ENCODE measurements at regions not wholly inside any gene's neighbourhood (a gene's known extent, or its start where the extent isn't known, plus 50 kb on each side); places are given as distances from the start of the nearest gene placed in this dataset.

- no peak for DNase-seq (ENCODE audit: low spot score)
Observed at GRCh38 chr6:14365393-14365792, 247.8 kb downstream of the CD83 start.

- no peak for DNase-seq (ENCODE audit: low spot score)
Observed at GRCh38 chr6:14366315-14366714, 248.7 kb downstream of the CD83 start.

GRCh38 chr6:14366872-14367271 is 249.3 kb downstream of the CD83 start:
- no peak for DNase-seq (ENCODE audit: low spot score)

DNA sequence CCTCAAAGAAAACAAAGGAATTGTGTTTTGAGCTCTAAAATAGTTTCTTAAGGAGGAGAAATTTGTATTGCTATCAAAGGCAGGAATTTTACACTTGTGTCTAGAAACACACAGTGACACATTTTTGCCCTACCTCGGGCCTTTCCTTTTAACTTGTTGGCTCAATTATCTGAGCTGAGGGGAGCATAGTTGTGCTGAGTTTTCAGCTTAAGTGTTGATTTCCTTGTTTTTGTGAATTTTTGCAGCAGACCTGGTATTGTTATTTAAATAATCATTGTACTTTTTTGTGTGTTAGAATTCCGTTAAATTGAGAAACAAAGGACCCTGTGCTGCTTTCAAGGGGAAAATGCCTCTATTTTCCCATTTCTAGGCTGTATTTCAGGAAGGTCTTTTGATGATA is 249.7 kb downstream of the CD83 start:
- DNase-seq (ENCODE audit: low spot score) = no peak

DNA sequence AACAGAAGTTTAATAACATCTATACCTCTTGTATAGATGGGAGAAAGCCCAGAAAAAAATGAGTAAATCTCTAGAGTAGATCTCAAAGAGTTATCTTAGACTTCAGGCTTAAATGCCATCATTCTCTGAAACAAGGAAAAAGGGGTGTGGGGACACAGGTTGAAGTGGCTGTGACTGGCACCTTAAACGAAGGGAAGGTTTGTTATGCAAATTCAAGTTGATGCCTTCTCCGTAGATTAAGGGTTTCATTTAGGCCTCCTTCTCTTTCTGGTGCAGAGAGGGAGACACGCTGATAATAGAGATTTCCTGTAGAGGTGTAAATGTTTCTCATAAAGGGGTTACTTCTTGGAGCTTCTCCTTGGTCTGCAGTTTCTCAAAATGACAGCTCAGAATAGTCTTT is 252.1 kb downstream of the CD83 start:
- DNase-seq (ENCODE audit: low spot score) = no peak

GRCh38 chr6:14371530-14371929 is 254.0 kb downstream of the CD83 start:
- DNase-seq (ENCODE audit: low spot score) = no peak

DNA sequence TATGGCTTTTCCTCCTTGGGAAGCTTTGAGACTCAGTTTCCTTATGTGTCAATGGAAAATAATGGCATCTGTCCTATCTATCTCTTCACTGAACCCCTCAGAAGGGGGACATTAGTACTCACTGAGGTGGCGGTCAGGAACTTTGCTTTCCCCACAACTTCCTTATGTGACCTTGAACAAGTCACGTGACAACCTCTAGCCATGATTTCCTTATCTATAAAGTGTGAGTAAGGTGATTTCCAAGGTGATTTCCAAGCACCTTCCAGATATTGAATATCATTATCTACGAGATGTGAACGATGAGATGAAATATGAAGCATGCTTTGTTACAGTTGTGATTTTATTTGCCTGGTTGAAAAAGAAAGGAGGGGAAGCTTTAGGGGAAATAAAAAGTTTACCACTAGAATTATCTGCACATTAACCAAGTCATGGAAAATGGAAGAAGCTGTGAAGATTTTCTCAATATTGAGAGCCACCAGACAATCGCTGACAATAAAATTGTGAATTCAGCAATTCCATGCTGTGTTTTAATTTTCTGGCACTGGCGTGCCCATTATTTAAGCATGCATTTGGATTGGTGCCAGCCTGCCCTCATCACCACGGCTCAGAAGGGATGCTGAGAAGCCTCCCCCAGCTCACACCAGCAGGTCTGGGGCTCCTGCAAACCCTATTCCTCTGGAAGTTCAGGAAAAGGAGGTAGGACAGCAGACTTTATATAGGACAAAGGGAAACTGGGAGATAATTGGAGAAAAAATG is 255.3 kb downstream of the CD83 start:
- DNase-seq (ENCODE audit: low spot score) = no peak

DNA sequence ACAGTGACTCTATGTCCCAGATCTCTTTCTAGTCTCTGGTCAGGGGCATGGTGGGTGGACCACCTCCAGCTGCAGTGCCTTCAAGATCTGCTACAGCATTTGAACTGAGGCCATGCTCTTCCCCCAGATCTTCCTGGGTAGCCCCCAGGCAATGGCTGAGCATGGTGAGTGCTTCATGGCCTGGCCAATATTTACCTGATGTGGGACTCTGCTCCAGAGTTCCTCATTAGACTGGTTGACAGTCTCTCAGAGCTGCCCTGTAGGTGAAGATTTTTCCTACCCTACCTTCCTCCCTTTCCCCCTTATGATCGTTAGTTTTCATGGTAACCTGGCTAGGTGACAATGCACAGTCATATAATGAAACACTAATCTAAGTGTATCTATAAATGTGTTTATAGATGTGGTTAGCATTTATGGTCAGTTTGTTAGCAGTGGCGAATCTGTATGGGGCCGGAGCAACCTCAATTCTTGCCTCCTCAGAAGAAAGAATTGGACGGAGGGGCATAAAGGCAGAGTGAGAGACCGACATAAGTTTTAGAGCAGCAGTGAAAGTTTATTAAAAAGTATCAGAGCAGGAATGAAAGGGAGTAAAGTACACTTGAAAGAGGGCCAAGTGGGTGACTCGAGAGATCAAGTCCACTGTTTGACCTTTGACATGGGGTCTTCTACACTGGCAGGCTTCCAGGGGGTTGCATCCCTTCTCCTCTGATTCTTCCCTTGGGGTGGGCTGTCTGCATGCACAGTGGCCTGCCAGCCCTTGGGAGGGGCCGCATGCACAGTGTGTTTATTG is 256.3 kb downstream of the CD83 start:
- no peak for DNase-seq (ENCODE audit: low spot score)

DNA sequence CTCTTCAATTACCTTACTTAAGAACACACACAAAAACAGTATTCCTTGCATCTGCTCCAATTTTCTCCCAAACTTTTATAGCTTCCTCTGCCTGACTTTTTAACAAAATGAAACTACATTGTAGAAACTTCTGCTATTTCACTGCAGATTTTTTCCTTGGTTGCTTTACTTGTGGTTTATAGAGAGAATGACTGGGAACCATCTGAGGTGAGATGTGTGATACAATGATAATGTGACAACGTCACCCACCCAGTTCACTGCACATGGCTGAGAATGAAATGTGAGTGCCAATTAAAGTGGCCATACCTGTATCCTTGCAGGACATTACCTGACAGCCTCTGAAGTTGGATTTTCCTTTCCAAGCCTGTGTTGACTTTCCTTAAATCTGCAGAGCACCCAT is 258.4 kb downstream of the CD83 start:
- no peak for DNase-seq (ENCODE audit: low spot score)

- DNase-seq (ENCODE audit: low spot score) = no peak
Observed at GRCh38 chr6:14379568-14379967, 262.0 kb downstream of the CD83 start.

DNA sequence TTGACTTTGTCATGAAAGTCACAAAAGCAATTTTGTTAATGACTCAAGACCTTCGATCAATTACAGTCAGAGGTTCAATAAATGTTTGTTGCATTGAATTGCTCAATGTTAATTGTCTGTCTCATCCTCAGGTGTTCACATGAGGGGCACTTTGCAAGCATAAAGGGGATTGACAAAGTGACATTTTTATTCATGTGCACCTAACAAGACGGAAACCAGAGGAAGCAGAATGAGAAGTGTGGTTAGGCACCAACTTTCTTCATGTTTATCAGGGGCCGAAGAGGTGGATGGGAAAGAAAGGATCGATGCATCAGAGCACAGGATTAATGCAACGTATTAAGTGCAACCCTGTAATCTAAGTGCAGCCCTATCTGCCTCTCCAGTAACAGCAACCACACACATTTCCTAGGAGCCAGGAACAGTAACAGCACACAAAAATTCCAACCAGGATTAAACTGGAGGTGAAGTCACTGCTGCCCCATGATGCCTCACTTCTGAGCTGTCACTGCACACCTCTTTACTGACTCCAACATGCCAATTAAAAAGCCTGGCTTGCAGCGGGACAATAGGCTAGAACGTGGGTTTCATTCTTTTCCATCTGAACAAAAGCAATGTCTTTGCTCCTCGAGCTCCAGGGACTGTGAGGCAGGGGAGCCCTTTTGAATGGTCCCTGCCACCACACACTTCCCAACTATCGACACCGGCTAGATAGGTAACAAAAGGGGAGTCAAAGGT is 262.7 kb downstream of the CD83 start:
- DNase-seq (ENCODE audit: low spot score) = no peak

DNA sequence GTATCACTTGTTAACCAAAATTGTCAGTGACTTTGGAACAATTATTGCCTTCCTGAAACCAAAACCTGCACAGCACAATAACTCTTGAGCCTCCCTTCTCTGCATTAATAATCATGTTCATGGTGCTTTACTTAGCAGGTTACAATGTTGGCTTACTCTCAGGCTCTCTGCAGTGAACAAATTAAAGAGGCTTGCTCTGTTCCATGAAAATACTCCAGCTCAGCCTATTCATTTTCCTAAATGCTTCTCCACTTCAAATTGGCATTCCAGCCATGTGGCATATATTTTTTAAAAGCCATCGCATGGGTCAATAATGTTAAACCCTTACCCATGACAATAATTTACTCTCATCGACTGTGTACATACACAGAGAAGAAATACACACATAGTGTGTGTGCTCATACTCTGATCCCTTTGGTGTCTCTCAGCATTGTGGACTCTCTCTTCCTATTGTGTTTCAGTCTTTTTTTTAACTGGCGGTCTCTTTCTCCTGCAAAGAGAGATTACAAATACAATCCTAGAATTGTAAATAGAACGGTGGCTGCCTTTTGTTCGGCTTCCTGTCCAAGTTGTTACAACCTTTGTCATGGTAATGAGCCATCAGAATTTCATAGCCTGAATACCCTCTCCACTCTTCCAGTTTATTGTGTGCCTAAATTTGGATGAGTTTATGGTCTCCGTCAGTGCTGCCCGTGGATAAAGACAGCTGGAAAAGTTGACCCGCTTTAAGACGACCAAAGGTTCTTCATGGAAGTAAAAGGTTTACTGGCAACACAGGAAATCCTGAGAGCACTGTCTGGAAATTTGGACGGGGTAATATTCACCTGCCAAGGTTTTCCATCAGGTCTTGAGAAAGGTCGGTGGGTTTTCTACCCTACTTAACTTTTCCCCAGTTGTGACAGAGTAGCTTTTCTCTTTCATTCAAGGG is 263.6 kb downstream of the CD83 start:
- DNase-seq (ENCODE audit: low spot score) = no peak

GRCh38 chr6:14381829-14382677 is 264.5 kb downstream of the CD83 start:
- DNase-seq (ENCODE audit: low spot score) = no peak

- DNase-seq (ENCODE audit: low spot score) = no peak
Observed at GRCh38 chr6:14382678-14383236, 265.2 kb downstream of the CD83 start.

DNA sequence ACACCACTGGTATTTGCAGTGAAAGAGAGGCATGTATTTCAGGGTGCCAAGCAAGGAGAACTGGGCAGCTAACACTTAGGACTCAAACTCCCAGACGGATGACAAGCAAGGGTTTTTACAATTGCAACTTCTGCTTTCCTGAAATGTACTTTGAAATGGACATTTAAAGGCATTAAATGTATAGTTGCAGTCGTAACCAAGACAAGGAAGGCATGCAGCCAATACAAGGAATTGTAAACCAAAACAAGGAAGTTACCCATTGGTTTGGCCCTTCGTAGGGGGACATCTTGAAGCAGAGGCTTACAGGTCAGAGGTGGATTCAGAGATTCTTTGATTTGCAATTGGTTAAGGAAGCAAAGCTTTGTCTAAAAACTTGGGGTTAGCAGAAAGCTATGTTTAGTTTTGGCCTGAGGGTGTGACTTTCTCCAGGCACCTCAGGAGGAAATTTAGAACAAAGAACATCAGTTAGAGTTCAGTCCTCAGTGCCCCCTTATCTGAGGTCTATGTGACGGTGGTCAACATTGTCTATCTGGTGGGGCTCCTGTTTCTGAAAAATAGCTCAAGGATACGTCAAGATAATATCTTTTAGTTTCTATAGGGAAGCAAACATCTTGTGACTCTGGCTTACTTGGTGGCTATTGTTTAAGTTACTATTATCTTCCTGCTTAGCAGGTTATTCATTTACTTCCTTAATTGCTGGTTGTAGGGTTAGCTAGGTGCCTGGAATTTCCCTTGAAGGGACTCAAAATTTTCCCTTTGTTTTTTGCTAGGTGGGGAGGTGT is 266.0 kb downstream of the CD83 start:
- no peak for DNase-seq (ENCODE audit: low spot score)

GRCh38 chr6:14384175-14384949 is 266.8 kb downstream of the CD83 start:
- DNase-seq (ENCODE audit: low spot score) = no peak

- DNase-seq (ENCODE audit: low spot score) = no peak
Observed at GRCh38 chr6:14386263-14386662, 268.7 kb downstream of the CD83 start.

DNA sequence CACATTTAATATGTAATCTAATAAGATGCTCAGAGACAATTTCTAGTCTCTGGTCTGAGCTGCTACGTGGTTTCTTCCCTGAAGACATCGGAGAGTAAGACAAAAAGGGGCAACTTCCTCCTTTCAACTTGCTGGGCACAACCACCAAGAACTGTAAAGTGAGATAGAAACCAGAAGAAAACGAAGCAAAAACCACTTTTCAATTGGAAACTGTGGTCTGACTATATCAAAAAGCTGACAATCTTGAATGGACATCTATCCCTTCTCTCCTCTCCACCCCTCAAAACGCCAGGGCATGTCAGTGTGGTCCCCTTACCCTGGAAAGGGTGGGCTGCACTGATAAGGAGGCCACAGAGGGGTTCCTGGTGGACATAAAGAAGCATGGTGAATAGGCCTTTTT is 269.1 kb downstream of the CD83 start:
- no peak for DNase-seq (ENCODE audit: low spot score)
